Neural cell (in vitro differentiated cells): ENCODE measurements at regions not wholly inside any gene's neighbourhood (a gene's known extent, or its start where the extent isn't known, plus 50 kb on each side); places are given as distances from the start of the nearest gene placed in this dataset.

Experiments used
- H2AFZ ChIP-seq: fragments of 200-600, 300-800 bp; sonication (generic), shearing (Covaris generic); 2 replicates; pipeline ENCODE4 v1.6.0; 2014; ENCODE audit warnings: low read depth, mild to moderate bottlenecking, antibody characterized with exemption, low read length, moderate library complexity
- H3F3A ChIP-seq: fragments of 200-600 bp; shearing (Covaris generic); 2 replicates; pipeline ENCODE4 v1.6.1; 2016; ENCODE audit warnings: mild to moderate bottlenecking, moderate library complexity, mixed read lengths, antibody characterized with exemption, low read length; ENCODE audit not compliant: insufficient read depth, poor library complexity, severe bottlenecking
- H3K27ac ChIP-seq: fragments of 200-600, 300-800 bp; sonication (generic), shearing (Covaris generic); 2 replicates; pipeline ENCODE4 v1.5.1; 2014; ENCODE audit warnings: mild to moderate bottlenecking, low read length, moderate library complexity
- H3K27me3 ChIP-seq: fragments of 300-800, 200-600 bp; sonication (generic), shearing (Covaris generic); 2 replicates; pipeline ENCODE4 v1.6.0; 2014; ENCODE audit warnings: mild to moderate bottlenecking, low read depth, low read length, moderate library complexity; ENCODE audit not compliant: insufficient read depth
- H3K36me3 ChIP-seq: fragments of 300-800, 200-600 bp; sonication (generic), shearing (Covaris generic); 2 replicates; pipeline ENCODE4 v1.5.1; 2014; ENCODE audit warnings: mild to moderate bottlenecking, antibody characterized with exemption, low read length, moderate library complexity; ENCODE audit not compliant: insufficient read depth
- H3K4me2 ChIP-seq: fragments of 300-800, 200-600 bp; sonication (generic), shearing (Covaris generic); 2 replicates; pipeline ENCODE4 v1.6.0; 2014; ENCODE audit warnings: mild to moderate bottlenecking, low read length
- H3K4me3 ChIP-seq: fragments of 300-800, 200-600 bp; sonication (generic), shearing (Covaris generic); 2 replicates; pipeline ENCODE4 v1.5.1; 2014; ENCODE audit warnings: mild to moderate bottlenecking, low read length, moderate library complexity
- H3K79me2 ChIP-seq: fragments of 200-600 bp; shearing (Covaris generic); replicated peaks from 2 replicates; pipeline ENCODE4 v1.6.0; 2014; ENCODE audit warnings: mild to moderate bottlenecking, low read length, moderate library complexity; ENCODE audit not compliant: insufficient read depth
- H3K9ac ChIP-seq: fragments of 300-800, 200-600 bp; sonication (generic), shearing (Covaris generic); 2 replicates; pipeline ENCODE4 v1.6.1; 2016; ENCODE audit warnings: mild to moderate bottlenecking, low read length, mixed read lengths
- H3K9me2 ChIP-seq: fragments of 200-600 bp; shearing (Covaris generic); 2 replicates; pipeline ENCODE4 v1.6.1; 2016; ENCODE audit warnings: mild to moderate bottlenecking, low read length, mixed read lengths; ENCODE audit not compliant: insufficient read depth
- H3K9me3 ChIP-seq: fragments of 200-600, 300-800 bp; sonication (generic), shearing (Covaris generic); 2 replicates; pipeline ENCODE4 v1.6.1; 2016; ENCODE audit warnings: mild to moderate bottlenecking, mixed run types, low read length, moderate library complexity, mixed read lengths
- H4K20me1 ChIP-seq: fragments of 200-600 bp; shearing (Covaris generic); 2 replicates; pipeline ENCODE4 v1.6.1; 2016; ENCODE audit warnings: mild to moderate bottlenecking, mixed run types; ENCODE audit not compliant: insufficient read depth
- EP300 ChIP-seq: fragments of 450-650 bp; conservative IDR thresholded peaks from 2 replicates; pipeline ENCODE4 v1.6.1; 2014; ENCODE audit warnings: antibody characterized with exemption, mild to moderate bottlenecking, moderate library complexity; ENCODE audit not compliant: poor library complexity, severe bottlenecking
- EZH2 ChIP-seq: fragments of 200-600, 300-800 bp; shearing (Covaris generic), sonication (generic); IDR thresholded peaks from 2 replicates; pipeline ENCODE4 v1.6.1; 2014; ENCODE audit warnings: antibody characterized with exemption, low read length, borderline replicate concordance, mild to moderate bottlenecking; ENCODE audit not compliant: insufficient read depth, poor library complexity, severe bottlenecking
- MXI1 ChIP-seq: fragments of 450-650 bp; conservative IDR thresholded peaks from 2 replicates; pipeline ENCODE4 v1.6.1; 2014; ENCODE audit warnings: antibody characterized with exemption, mild to moderate bottlenecking; ENCODE audit not compliant: poor library complexity, severe bottlenecking
- POLR2AphosphoS5 ChIP-seq: IDR thresholded peaks from 2 replicates; pipeline ENCODE4 v1.6.1; 2012
- RAD21 ChIP-seq: fragments of 450-650 bp; conservative IDR thresholded peaks from 2 replicates; pipeline ENCODE4 v1.6.1; 2014; ENCODE audit warnings: antibody characterized with exemption, mild to moderate bottlenecking, moderate library complexity
- SMC3 ChIP-seq: fragments of 450-650 bp; conservative IDR thresholded peaks from 2 replicates; pipeline ENCODE4 v1.6.1; 2014; ENCODE audit warnings: antibody characterized with exemption, mild to moderate bottlenecking, moderate library complexity; ENCODE audit not compliant: poor library complexity
- TAF1 ChIP-seq: IDR thresholded peaks from 2 replicates; pipeline ENCODE4 v1.6.1; 2012; ENCODE audit warnings: low read depth
- TF ChIP-seq, protein P1 (sequence below): fragments of 450-650 bp; IDR thresholded peaks from 2 replicates; pipeline ENCODE4 v1.5.1; 2014; ENCODE audit warnings: antibody characterized with exemption, mild to moderate bottlenecking, moderate library complexity; ENCODE audit not compliant: poor library complexity, severe bottlenecking
- TF ChIP-seq, protein P2 (sequence below): IDR thresholded peaks from 2 replicates; pipeline ENCODE4 v1.6.1; 2012; ENCODE audit warnings: borderline replicate concordance

DNA sequence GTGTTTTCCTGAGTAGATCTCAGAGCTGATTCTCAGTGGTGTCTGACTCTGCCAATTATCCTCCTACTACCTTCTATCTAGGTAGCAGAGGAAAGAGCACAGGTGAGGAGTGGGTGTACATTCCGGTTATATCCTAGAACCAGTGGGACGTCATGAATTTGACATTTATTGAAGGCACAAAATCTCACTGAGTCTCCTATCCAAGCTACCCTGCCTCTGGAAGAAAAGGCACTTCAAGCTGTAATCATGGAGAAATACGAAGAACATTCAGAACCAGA is 952.2 kb downstream of the TUSC7 start (continued):
- TF ChIP-seq MXI1 = no peak
- no peak for TF ChIP-seq EZH2
- no peak for TF ChIP-seq SMC3

DNA sequence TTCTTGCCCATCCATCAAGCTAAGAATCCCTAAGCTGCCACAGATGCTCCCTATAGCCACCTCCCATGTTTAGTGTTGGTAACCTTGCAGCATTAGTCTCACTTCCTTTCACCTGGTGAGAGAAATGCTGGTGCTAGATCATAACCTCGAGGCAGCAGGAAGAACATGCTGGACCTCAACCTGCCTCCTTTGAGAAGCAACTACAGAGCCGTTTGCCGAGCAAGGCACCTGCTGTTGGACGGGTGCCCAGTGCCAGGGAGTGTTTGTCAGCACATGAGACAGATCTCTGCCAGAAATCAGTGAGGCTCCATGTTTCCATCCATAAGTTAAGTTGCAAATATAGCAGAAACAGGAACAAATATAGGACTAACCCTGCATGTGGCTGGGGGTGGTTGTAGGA is 955.7 kb downstream of the TUSC7 start:
- no peak overlapping the region for H3K27ac ChIP-seq
- H3K4me3 ChIP-seq = no peak overlapping the region
- H3K79me2 ChIP-seq = no peaks in the 10 kb centered on the region
- H3K27me3 ChIP-seq = no peaks in the 10 kb centered on the region
- no peak overlapping the region for H3K4me2 ChIP-seq
- no peak overlapping the region for H3K9ac ChIP-seq
- TF ChIP-seq RAD21 (no peak), POLR2AphosphoS5 (no peak), TAF1 (no peak)
- H3K36me3 ChIP-seq = no peaks in the 10 kb centered on the region
- no peak overlapping the region for H2AFZ ChIP-seq
- no peaks in the 10 kb centered on the region for H3F3A ChIP-seq
- no peaks in the 10 kb centered on the region for H4K20me1 ChIP-seq
- H3K9me3 ChIP-seq = no peaks in the 10 kb centered on the region
- H3K9me2 ChIP-seq = no peaks in the 10 kb centered on the region

DNA sequence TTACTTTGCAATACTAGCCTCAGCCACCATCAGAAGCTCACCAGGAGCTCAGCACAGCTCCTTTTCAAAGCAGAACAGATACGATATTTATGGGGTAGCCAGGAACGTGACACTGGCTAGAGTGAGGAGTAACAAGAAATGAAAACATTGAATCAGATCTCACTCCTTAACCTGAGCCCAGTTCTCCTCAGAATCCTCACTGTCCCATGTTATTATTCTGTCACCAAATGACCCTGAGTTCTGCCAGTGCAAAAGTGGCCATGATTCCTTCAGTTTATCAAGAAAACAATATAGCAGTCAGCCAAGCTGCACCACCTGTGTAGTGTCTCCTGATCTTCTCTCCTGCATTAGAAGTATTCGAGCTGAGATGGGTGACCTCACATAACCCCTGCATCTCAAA is 956.7 kb downstream of the TUSC7 start:
- Histone ChIP-seq H3K79me2 (no peaks in the 10 kb centered on the region), H2AFZ (no peak overlapping the region), H3K9ac (no peak overlapping the region), H3K4me3 (no peak overlapping the region), H3K36me3 (no peaks in the 10 kb centered on the region), H3K4me2 (no peak overlapping the region), H4K20me1 (no peaks in the 10 kb centered on the region), H3K9me3 (no peaks in the 10 kb centered on the region), H3K9me2 (no peaks in the 10 kb centered on the region), H3F3A (no peaks in the 10 kb centered on the region), H3K27me3 (no peaks in the 10 kb centered on the region), H3K27ac (no peak overlapping the region)
- no peak for TF ChIP-seq EZH2
- no peak for TF ChIP-seq POLR2AphosphoS5
- no peak for TF ChIP-seq RAD21
- no peak for TF ChIP-seq MXI1
- no peak for TF ChIP-seq SMC3
- TF ChIP-seq EP300 = no peak
- TF ChIP-seq, protein P1, sequence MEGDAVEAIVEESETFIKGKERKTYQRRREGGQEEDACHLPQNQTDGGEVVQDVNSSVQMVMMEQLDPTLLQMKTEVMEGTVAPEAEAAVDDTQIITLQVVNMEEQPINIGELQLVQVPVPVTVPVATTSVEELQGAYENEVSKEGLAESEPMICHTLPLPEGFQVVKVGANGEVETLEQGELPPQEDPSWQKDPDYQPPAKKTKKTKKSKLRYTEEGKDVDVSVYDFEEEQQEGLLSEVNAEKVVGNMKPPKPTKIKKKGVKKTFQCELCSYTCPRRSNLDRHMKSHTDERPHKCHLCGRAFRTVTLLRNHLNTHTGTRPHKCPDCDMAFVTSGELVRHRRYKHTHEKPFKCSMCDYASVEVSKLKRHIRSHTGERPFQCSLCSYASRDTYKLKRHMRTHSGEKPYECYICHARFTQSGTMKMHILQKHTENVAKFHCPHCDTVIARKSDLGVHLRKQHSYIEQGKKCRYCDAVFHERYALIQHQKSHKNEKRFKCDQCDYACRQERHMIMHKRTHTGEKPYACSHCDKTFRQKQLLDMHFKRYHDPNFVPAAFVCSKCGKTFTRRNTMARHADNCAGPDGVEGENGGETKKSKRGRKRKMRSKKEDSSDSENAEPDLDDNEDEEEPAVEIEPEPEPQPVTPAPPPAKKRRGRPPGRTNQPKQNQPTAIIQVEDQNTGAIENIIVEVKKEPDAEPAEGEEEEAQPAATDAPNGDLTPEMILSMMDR = no peak
- TF ChIP-seq TAF1 = no peak
- TF ChIP-seq, protein P2, sequence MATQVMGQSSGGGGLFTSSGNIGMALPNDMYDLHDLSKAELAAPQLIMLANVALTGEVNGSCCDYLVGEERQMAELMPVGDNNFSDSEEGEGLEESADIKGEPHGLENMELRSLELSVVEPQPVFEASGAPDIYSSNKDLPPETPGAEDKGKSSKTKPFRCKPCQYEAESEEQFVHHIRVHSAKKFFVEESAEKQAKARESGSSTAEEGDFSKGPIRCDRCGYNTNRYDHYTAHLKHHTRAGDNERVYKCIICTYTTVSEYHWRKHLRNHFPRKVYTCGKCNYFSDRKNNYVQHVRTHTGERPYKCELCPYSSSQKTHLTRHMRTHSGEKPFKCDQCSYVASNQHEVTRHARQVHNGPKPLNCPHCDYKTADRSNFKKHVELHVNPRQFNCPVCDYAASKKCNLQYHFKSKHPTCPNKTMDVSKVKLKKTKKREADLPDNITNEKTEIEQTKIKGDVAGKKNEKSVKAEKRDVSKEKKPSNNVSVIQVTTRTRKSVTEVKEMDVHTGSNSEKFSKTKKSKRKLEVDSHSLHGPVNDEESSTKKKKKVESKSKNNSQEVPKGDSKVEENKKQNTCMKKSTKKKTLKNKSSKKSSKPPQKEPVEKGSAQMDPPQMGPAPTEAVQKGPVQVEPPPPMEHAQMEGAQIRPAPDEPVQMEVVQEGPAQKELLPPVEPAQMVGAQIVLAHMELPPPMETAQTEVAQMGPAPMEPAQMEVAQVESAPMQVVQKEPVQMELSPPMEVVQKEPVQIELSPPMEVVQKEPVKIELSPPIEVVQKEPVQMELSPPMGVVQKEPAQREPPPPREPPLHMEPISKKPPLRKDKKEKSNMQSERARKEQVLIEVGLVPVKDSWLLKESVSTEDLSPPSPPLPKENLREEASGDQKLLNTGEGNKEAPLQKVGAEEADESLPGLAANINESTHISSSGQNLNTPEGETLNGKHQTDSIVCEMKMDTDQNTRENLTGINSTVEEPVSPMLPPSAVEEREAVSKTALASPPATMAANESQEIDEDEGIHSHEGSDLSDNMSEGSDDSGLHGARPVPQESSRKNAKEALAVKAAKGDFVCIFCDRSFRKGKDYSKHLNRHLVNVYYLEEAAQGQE = no peak
